Activated T-cell treated with anti-CD3 and anti-CD28 coated beads, Interleukin-2, amount 50 U/mL, for 72 hours (primary cell): ENCODE measurements at regions not wholly inside any gene's neighbourhood (a gene's known extent, or its start where the extent isn't known, plus 50 kb on each side); places are given as distances from the start of the nearest gene placed in this dataset.

Experiments
- ATAC-seq, 2 donors: fragments of 150-1000 bp; cut with Tn5 transposase; replicated peaks in 1 of 2; 2 replicates each; pipeline ENCODE4 v1.10.0; 2021; ENCODE audit warnings: moderate library complexity in 2 of 2, mild to moderate bottlenecking in 1 of 2
- DNase-seq, 2 donors: peaks; one replicate each; pipeline ENCODE4 v3.0.0; 2021 to 2022; ENCODE audit warnings: mixed read lengths in 1 of 2
- H3K27ac Mint-ChIP-seq: one replicate; pipeline ENCODE4 v1.8.0; 2022; ENCODE audit warnings: mild to moderate bottlenecking, moderate library complexity, mixed read lengths
- H3K27me3 Mint-ChIP-seq: one replicate; pipeline ENCODE4 v1.8.0; 2022; ENCODE audit warnings: low read depth, mixed read lengths
- H3K36me3 Mint-ChIP-seq, 2 donors: one replicate each; pipeline ENCODE4 v1.8.0; 2022; ENCODE audit warnings: mixed read lengths in 2 of 2, mild to moderate bottlenecking in 1 of 2; ENCODE audit not compliant: insufficient read depth in 2 of 2
- H3K4me1 Mint-ChIP-seq: one replicate; pipeline ENCODE4 v1.8.0; 2022; ENCODE audit warnings: low read depth, mixed read lengths
- H3K4me3 Mint-ChIP-seq, 2 donors: one replicate each; pipeline ENCODE4 v1.8.0; 2022; ENCODE audit warnings: mild to moderate bottlenecking in 2 of 2, mixed read lengths in 2 of 2, moderate library complexity in 2 of 2
- H3K9me3 Mint-ChIP-seq, 2 donors: one replicate each; pipeline ENCODE4 v1.8.0; 2022; ENCODE audit warnings: mixed read lengths in 2 of 2

- no peaks in the 10 kb centered on the region for H3K36me3 Mint-ChIP-seq
- peaks cover 3 to 4% of the 10 kb centered on the region in 2 donors for H3K9me3 Mint-ChIP-seq
- H3K27me3 Mint-ChIP-seq, result no peaks in the 10 kb centered on the region
- H3K4me3 Mint-ChIP-seq, result no peak overlapping the region
- H3K4me1 Mint-ChIP-seq, result no peaks in the 10 kb centered on the region
- ATAC-seq, result no peak
- H3K27ac Mint-ChIP-seq, result no peak overlapping the region
- no peak for DNase-seq
Observed at GRCh38 chr21:27114111-27114510, 147.2 kb upstream of the ADAMTS5 start.

- Mint-ChIP-seq H3K4me3 (no peak overlapping the region), H3K4me1 (no peaks in the 10 kb centered on the region), H3K9me3 (peaks cover 3 to 4% of the 10 kb centered on the region in 2 donors), H3K36me3 (no peaks in the 10 kb centered on the region), H3K27ac (no peak overlapping the region), H3K27me3 (no peaks in the 10 kb centered on the region)
- no peak for DNase-seq
- ATAC-seq, result no peak
Observed at GRCh38 chr21:27112186-27112585, 145.3 kb upstream of the ADAMTS5 start.

GRCh38 chr21:27110956-27111355 is 144.1 kb upstream of the ADAMTS5 start:
- H3K9me3 Mint-ChIP-seq, result peaks cover 0 to 3% of the 10 kb centered on the region in 2 donors
- H3K4me1 Mint-ChIP-seq, result no peaks in the 10 kb centered on the region
- H3K36me3 Mint-ChIP-seq, result no peaks in the 10 kb centered on the region
- ATAC-seq, result no peak
- H3K4me3 Mint-ChIP-seq, result no peak overlapping the region
- no peak overlapping the region for H3K27ac Mint-ChIP-seq
- no peak for DNase-seq
- no peaks in the 10 kb centered on the region for H3K27me3 Mint-ChIP-seq

GRCh38 chr21:27108701-27109100 is 141.8 kb upstream of the ADAMTS5 start:
- DNase-seq (no peak), ATAC-seq (no peak)
- Mint-ChIP-seq H3K27me3 (no peaks in the 10 kb centered on the region), H3K4me3 (no peak overlapping the region), H3K27ac (no peak overlapping the region), H3K4me1 (no peaks in the 10 kb centered on the region), H3K36me3 (no peaks in the 10 kb centered on the region), H3K9me3 (peaks cover 0 to 3% of the 10 kb centered on the region in 2 donors)

- Mint-ChIP-seq H3K27ac (no peak overlapping the region), H3K9me3 (peaks cover 0 to 3% of the 10 kb centered on the region in 2 donors), H3K36me3 (no peaks in the 10 kb centered on the region), H3K27me3 (no peaks in the 10 kb centered on the region), H3K4me1 (no peaks in the 10 kb centered on the region), H3K4me3 (no peak overlapping the region)
- ATAC-seq (no peak), DNase-seq (no peak)
Observed at GRCh38 chr21:27108228-27108627, 141.3 kb upstream of the ADAMTS5 start.

GRCh38 chr21:27104846-27105431 is 138.1 kb upstream of the ADAMTS5 start:
- peaks cover 1 to 6% of the 10 kb centered on the region in 2 donors for H3K9me3 Mint-ChIP-seq
- no peaks in the 10 kb centered on the region for H3K4me1 Mint-ChIP-seq
- no peak for ATAC-seq
- no peaks in the 10 kb centered on the region for H3K27me3 Mint-ChIP-seq
- no peak overlapping the region for H3K27ac Mint-ChIP-seq
- no peaks in the 10 kb centered on the region for H3K36me3 Mint-ChIP-seq
- DNase-seq, result no peak
- H3K4me3 Mint-ChIP-seq, result no peak overlapping the region

GRCh38 chr21:27103768-27104167 is 136.9 kb upstream of the ADAMTS5 start:
- H3K9me3 Mint-ChIP-seq, result peaks cover 1 to 11% of the 10 kb centered on the region in 2 donors
- H3K27ac Mint-ChIP-seq, result no peak overlapping the region
- no peaks in the 10 kb centered on the region for H3K4me1 Mint-ChIP-seq
- DNase-seq (no peak), ATAC-seq (no peak)
- no peaks in the 10 kb centered on the region for H3K36me3 Mint-ChIP-seq
- H3K27me3 Mint-ChIP-seq, result no peaks in the 10 kb centered on the region
- no peak overlapping the region for H3K4me3 Mint-ChIP-seq

- H3K27ac Mint-ChIP-seq, result no peak overlapping the region
- peaks cover 0 to 3% of the 10 kb centered on the region in 2 donors for H3K36me3 Mint-ChIP-seq
- ATAC-seq (no peak), DNase-seq (no peak)
- no peak overlapping the region for H3K4me3 Mint-ChIP-seq
- H3K4me1 Mint-ChIP-seq, result no peaks in the 10 kb centered on the region
- peaks cover 6 to 13% of the 10 kb centered on the region in 2 donors for H3K9me3 Mint-ChIP-seq
- H3K27me3 Mint-ChIP-seq, result no peaks in the 10 kb centered on the region
Observed at GRCh38 chr21:27101523-27101922, 134.6 kb upstream of the ADAMTS5 start.

- DNase-seq, result no peak
- H3K27ac Mint-ChIP-seq, result no peak overlapping the region
- H3K9me3 Mint-ChIP-seq, result peaks cover 7% of the 10 kb centered on the region in 2 donors
- H3K27me3 Mint-ChIP-seq, result no peaks in the 10 kb centered on the region
- ATAC-seq, result no peak
- no peak overlapping the region for H3K4me3 Mint-ChIP-seq
- peaks cover 0 to 3% of the 10 kb centered on the region in 2 donors for H3K36me3 Mint-ChIP-seq
- H3K4me1 Mint-ChIP-seq, result no peaks in the 10 kb centered on the region
Observed at GRCh38 chr21:27094184-27094948, 127.5 kb upstream of the ADAMTS5 start.

GRCh38 chr21:27086630-27087029 is 119.7 kb upstream of the ADAMTS5 start:
- H3K4me1 Mint-ChIP-seq, result no peaks in the 10 kb centered on the region
- no peak overlapping the region for H3K27ac Mint-ChIP-seq
- no peak for DNase-seq
- H3K27me3 Mint-ChIP-seq, result no peaks in the 10 kb centered on the region
- no peaks in the 10 kb centered on the region for H3K36me3 Mint-ChIP-seq
- no peak overlapping the region for H3K4me3 Mint-ChIP-seq
- no peak for ATAC-seq
- H3K9me3 Mint-ChIP-seq, result peaks cover 0 to 1% of the 10 kb centered on the region in 2 donors

- H3K9me3 Mint-ChIP-seq, result peaks cover 0 to 1% of the 10 kb centered on the region in 2 donors
- H3K27ac Mint-ChIP-seq, result no peak overlapping the region
- no peak overlapping the region for H3K4me3 Mint-ChIP-seq
- DNase-seq (no peak), ATAC-seq (no peak)
- no peaks in the 10 kb centered on the region for H3K27me3 Mint-ChIP-seq
- no peaks in the 10 kb centered on the region for H3K36me3 Mint-ChIP-seq
- H3K4me1 Mint-ChIP-seq, result no peaks in the 10 kb centered on the region
Observed at GRCh38 chr21:27086186-27086585, 119.3 kb upstream of the ADAMTS5 start.

GRCh38 chr21:27085387-27085786 is 118.5 kb upstream of the ADAMTS5 start:
- H3K36me3 Mint-ChIP-seq, result no peaks in the 10 kb centered on the region
- no peak overlapping the region for H3K4me3 Mint-ChIP-seq
- DNase-seq (no peak), ATAC-seq (no peak)
- peaks cover 0 to 1% of the 10 kb centered on the region in 2 donors for H3K9me3 Mint-ChIP-seq
- no peak overlapping the region for H3K27ac Mint-ChIP-seq
- H3K4me1 Mint-ChIP-seq, result no peaks in the 10 kb centered on the region
- H3K27me3 Mint-ChIP-seq, result no peaks in the 10 kb centered on the region

- DNase-seq (no peak), ATAC-seq (no peak)
- Mint-ChIP-seq H3K36me3 (no peaks in the 10 kb centered on the region), H3K27ac (no peak overlapping the region), H3K9me3 (no peaks in the 10 kb centered on the region), H3K27me3 (no peaks in the 10 kb centered on the region), H3K4me1 (no peaks in the 10 kb centered on the region), H3K4me3 (no peak overlapping the region)
Observed at GRCh38 chr21:27083144-27083543, 116.3 kb upstream of the ADAMTS5 start.
